ENCODE measurements at regions not wholly inside any gene's neighbourhood (a gene's known extent, or its start where the extent isn't known, plus 50 kb on each side); places are given as distances from the start of the nearest gene placed in this dataset.

DNA sequence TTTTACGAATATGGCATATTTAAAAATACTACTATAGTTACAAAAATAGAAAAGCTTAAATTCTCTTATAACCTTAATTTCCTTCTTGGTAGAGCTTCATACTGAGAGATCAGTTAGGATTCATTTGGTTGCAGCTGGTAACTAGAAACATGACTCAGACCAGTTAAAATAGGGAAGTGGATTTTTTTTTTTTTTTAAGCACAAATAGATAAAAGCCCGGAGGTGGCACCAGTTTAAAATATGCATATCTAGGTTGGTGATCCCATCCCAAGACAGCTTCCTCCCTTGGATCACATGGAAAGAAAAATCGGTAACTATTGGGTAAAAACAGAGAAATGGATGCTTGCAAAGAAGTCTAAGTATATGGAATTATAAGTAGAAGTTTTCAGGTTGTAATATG, 1634.3 kb downstream of the MAT2B start:
- no peak for TF ChIP-seq POLR2A (IDR thresholded peaks at IDR 0.05; ENCODE audit: low read depth, low read length)
- no peak for DNase-seq (ENCODE audit: insufficient read length, low spot score)
- no peak for FAIRE-seq

DNA sequence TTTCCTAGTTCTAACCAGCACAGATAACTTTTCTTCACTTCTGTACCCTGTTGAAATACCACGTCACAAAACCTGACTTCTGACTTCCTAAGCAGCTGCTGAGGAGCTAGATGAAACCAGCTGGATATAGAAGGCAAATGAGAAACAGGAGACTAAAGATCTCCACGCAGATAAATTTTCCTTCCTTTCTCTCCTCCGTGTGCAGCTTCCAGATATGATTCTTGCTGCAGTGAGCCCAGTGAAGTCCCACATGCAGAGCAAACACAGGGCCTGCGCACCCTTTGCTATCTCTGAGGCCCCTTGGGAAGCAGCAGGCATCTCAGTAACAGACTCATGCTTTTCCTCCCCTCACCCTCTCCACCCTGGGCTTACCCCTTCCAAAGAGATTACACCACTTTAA, 1638.3 kb downstream of the MAT2B start:
- FAIRE-seq (no peak), DNase-seq (ENCODE audit: insufficient read length, low spot score) (no peak)
- no peak for TF ChIP-seq POLR2A (IDR thresholded peaks at IDR 0.05; ENCODE audit: low read depth, low read length)

DNA sequence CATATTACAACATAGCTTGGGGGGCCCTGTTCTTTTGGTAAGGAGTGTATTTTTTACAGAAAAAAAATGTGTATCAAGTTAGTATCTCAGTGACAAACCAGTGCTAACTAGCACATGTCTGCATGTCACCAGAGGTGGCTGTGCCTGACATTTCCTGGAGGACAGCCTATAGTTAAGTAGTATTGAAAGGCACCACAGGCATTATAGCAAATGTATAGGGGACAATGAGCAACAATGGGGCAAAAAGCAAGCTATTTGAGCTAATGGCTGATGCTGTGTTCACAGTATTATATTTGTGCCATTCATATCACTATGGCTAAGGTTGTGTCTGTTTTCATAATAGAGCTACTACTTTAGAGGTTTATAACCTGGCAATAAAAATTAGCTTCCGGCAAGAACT, 1644.0 kb downstream of the MAT2B start:
- no peak for DNase-seq (ENCODE audit: insufficient read length, low spot score)
- no peak for TF ChIP-seq POLR2A (IDR thresholded peaks at IDR 0.05; ENCODE audit: low read depth, low read length)
- FAIRE-seq: no peak

DNA sequence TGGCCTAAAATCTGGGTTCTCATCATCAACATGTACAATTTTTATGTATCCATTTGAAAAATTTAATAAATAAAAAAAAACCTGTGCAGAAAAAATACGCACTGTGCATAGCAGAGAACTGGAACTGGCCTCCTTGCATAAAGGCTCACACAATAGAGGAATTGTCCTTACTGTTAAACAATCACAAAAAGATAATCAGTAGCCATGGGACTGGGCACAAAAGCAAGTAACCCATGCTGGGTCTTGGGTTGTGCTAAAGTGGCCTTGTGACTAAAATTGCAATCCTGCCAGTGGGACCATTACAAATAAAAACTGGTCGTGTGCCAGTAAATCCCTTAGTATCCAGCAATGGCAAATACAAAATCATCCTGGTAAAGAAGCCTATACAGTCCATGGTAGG, 1646.6 kb downstream of the MAT2B start:
- DNase-seq (ENCODE audit: insufficient read length, low spot score) (no peak), FAIRE-seq (no peak)
- TF ChIP-seq POLR2A (IDR thresholded peaks at IDR 0.05; ENCODE audit: low read depth, low read length): no peak

DNA sequence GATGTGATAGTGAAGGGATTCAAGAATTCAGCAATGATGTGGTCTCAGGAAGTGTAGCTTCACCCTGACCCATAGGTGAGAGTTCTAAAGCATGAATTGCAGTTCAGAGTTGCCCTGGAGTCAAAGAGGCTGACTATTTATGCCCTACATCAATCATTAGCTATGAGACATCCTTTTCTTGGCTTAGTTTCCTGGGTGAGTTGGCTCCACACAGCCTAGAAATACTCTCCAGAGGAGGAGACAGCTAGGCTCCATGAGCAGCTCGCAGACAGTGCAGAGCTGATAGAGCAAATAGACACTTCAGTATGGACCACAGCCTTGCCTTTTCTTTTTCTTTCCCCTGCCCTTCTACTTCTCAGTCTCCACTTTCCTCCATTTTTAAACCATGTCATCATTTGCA, 1651.8 kb downstream of the MAT2B start:
- no peak for TF ChIP-seq POLR2A (IDR thresholded peaks at IDR 0.05; ENCODE audit: low read depth, low read length)
- FAIRE-seq: no peak

DNA sequence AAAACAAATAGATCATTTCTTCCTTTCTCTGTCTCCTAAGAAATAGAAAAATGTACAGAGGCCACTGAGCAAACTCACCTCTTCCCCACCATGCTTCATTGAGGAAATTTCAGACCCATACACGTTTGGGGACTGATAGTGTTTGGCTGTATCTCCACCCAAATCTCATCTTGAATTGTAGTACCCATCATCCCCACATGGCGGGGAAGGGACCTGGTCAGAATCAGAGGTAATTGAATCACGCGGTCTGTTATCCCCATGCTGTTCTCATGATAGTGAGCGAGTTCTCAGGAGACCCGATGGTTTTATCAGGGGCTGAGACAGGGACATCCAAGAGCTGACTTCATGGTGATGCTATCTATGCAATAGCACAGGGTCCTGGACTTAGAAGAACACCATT, 1655.8 kb downstream of the MAT2B start:
- no peak for DNase-seq (ENCODE audit: insufficient read length, low spot score)
- no peak for FAIRE-seq

More for the DNA sequence above, 1651.8 kb downstream of the MAT2B start:
- DNase-seq (ENCODE audit: insufficient read length, low spot score): no peak

DNA sequence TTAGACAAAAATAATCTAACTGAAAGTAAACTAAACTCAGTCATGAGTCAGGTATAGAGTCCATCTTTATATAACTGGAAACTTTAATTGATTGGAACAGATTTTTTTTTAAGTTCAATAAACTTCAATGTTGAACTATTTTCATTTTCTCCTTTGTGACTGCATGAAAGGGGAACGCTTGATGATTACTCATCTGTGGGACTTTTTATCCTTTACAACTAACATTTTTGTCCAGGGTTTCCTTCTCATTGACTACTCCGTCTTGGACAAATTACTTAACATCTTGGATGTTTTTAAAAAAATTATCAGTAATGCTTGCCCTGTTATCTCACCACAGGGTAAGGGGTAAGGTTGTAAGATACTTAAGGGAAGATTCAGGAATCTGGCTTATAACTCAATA, 1658.4 kb downstream of the MAT2B start:
- no peak for TF ChIP-seq POLR2A (IDR thresholded peaks at IDR 0.05; ENCODE audit: low read depth, low read length)
- FAIRE-seq (no peak), DNase-seq (ENCODE audit: insufficient read length, low spot score) (no peak)

More for the DNA sequence above, 1655.8 kb downstream of the MAT2B start:
- TF ChIP-seq POLR2A (IDR thresholded peaks at IDR 0.05; ENCODE audit: low read depth, low read length): no peak

DNA sequence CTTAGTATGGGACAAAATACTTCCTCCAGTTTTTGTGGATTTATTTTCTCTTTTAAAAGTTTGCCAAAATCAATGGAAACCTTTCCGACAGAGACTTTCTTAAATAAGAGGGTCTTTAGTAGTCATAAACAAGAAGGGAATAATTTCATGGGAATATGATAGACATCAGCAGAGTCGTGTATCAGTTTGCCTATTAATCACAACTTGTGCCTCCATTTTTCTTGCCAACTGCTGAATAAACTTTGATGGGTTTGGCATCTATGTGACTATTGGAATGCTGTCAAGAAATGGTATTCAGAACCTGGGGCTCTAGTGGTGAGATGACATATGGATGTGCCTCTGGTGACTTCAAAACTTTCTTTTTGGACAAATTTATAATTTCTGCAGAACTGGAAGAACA, 1668.2 kb downstream of the MAT2B start:
- TF ChIP-seq POLR2A (IDR thresholded peaks at IDR 0.05; ENCODE audit: low read depth, low read length): no peak
- DNase-seq (ENCODE audit: insufficient read length, low spot score) (no peak), FAIRE-seq (no peak)

DNA sequence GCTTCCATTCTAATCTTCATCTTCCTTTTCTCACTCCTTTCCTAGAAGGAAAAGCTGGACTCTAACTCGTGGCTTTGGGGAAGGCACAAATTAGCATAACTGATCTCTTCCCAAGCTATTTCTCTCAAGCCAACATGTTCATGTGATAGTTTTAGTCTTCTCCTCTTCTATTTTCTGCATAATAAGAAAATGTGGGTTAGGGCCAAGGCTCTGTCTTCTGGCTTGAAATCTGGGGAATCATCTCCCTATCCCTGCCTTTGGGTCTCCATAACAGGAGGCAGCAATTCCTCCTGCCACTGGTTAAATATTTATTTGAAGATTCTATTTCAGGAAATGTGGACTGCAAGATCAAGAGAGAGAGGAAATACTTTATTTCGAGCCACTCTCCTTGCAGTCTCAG, 1669.6 kb downstream of the MAT2B start:
- no peak for TF ChIP-seq POLR2A (IDR thresholded peaks at IDR 0.05; ENCODE audit: low read depth, low read length)
- DNase-seq (ENCODE audit: insufficient read length, low spot score): no peak
- no peak for FAIRE-seq

DNA sequence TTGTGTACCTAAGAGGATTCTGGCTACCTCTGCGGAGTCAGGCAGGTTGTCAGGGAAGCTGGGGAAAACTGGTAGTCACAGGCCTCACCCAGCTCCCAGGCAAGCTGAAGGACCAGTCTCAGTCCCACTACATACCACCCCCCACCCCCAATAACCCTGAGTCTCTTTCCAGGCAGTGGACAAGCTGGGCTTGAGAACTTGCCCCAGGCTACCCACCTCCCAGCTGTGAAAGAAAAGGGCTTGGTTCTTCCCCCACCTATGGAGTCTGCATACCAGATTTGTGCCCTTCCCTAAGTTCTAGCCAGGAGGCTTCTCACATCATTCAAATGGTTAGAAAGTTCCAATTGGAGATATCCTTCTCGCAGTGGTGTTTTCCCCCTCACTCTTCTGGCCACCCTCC, 1678.8 kb downstream of the MAT2B start:
- no peak for FAIRE-seq
- TF ChIP-seq POLR2A (IDR thresholded peaks at IDR 0.05; ENCODE audit: low read depth, low read length): no peak
- DNase-seq (ENCODE audit: insufficient read length, low spot score): no peak

DNA sequence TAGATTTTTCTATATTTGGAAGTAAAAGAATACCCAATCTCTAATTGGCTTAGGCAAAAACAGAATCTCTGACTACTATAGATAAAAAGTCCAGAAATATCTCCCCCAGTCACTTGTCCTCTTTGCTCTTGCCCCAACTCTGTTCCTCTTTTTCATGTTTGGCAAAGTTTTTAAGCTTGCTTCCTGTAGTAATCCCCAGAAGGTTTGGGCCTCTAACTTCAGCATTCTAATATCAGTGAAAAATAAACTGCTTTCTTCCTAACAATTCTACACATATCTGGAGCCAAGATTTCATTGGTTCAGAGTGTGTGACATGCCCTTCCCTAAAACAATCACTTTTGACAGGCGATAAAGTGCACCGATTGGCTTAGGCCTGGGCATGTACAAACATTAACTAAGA, 1680.3 kb downstream of the MAT2B start:
- DNase-seq (ENCODE audit: insufficient read length, low spot score) (no peak), FAIRE-seq (no peak)
- no peak for TF ChIP-seq POLR2A (IDR thresholded peaks at IDR 0.05; ENCODE audit: low read depth, low read length)

DNA sequence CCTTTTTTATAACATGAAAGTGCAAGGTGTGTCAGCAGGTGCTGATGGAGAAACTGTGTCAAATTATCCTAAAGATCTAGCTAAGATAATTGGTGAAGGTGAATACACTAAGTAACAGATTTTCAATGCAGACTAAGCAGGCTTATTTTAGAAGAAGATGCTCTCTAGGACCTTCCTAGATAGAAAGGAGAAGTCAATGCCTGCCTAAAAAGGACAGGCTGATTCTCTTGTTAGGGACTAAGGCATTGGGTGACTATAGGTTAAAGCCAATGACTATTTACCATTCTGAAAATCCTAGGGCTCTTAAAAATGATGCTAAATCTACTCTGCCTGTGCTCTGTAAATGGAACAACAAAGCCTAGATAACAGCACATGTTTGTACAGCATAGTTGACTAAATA, 1682.4 kb downstream of the MAT2B start:
- no peak for FAIRE-seq
- no peak for TF ChIP-seq POLR2A (IDR thresholded peaks at IDR 0.05; ENCODE audit: low read depth, low read length)
- DNase-seq (ENCODE audit: insufficient read length, low spot score): no peak

DNA sequence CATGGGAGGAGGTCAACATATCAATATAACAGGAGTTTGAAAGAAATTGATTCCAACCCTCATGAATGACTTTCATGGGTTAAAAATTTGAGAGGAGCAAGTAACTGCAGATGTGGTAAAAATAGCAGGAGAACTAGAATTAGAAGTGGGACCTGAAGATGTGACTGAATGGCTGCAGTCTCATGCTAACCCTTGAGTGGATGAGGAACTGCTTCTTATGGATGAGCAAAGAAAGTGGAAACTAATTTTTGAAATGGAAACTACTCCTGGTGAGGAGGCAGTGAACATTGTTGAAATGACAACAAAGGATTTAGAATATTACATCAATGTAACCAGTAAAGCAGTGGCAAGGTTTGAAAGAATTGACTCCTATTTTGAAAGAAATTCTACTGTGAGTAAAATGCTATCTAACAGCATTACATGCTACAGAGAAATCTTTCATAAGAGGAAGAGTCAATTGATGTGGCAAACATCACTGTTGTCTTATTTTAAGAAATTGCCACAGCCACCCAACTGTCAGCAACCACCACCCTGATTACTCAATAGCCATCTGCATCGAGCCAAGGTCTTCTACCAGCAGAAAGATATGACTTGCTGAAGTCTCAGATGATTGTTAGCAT, 1683.2 kb downstream of the MAT2B start:
- FAIRE-seq: no peak
- no peak for DNase-seq (ENCODE audit: insufficient read length, low spot score)
- no peak for TF ChIP-seq POLR2A (IDR thresholded peaks at IDR 0.05; ENCODE audit: low read depth, low read length)

DNA sequence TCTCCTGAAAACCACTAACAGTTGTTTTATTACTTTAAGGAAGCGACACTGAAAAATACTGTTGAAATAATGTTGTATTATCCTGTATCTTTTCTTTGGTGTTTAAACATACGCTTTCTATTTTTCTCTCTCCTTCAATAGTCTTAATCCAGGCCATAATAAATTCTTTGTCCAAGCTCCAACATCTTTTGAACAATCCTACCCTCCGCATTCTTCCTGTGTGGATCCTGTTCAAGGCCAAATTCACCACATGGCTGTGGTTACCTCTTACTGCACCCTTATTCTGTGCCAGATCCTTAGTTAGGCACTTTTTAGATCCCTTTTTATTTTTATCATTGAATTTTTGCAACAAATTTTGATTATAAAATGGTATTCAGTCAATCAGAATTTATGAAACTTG, 1691.5 kb downstream of the MAT2B start:
- DNase-seq (ENCODE audit: insufficient read length, low spot score) (no peak), FAIRE-seq (no peak)
- no peak for TF ChIP-seq POLR2A (IDR thresholded peaks at IDR 0.05; ENCODE audit: low read depth, low read length)

DNA sequence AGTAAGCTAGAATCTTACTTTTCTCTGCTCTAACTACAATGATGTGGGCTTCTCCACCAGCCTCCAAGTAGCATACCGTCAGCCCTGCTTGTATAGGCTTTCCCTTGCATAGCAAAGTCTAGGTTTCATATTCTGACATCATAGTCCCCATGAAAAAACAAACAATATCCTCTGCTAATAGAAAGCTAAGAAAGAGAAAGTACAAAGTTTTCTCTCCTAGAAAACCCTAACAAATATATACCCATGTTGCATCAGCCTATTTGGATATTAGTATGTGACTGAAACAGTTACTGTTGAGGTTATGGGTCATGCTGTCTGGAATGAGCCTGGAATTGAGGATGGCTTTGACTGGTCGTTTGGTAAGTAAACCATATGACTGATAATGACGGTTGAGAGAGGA, 1696.0 kb downstream of the MAT2B start:
- TF ChIP-seq POLR2A (IDR thresholded peaks at IDR 0.05; ENCODE audit: low read depth, low read length): no peak
- FAIRE-seq: no peak
- no peak for DNase-seq (ENCODE audit: insufficient read length, low spot score)

All from H54 (cell line).